ENCODE measurements at regions not wholly inside any gene's neighbourhood (a gene's known extent, or its start where the extent isn't known, plus 50 kb on each side); places are given as distances from the start of the nearest gene placed in this dataset.

- Histone ChIP-seq H3K4me2 (ENCODE audit: low read length) (no peak overlapping the region), H3K9ac (ENCODE audit: low read length) (no peak overlapping the region), H3F3A (ENCODE audit: insufficient read depth, low read length, poor library complexity, severe bottlenecking) (no peaks in the 10 kb centered on the region), H4K20me1 (ENCODE audit: insufficient read depth) (no peaks in the 10 kb centered on the region), H3K27me3 (ENCODE audit: insufficient read depth, low read depth, low read length) (no peaks in the 10 kb centered on the region), H3K36me3 (ENCODE audit: insufficient read depth, low read length) (no peaks in the 10 kb centered on the region), H2AFZ (ENCODE audit: low read depth, low read length) (no peak overlapping the region), H3K9me3 (ENCODE audit: low read length) (no peaks in the 10 kb centered on the region), H3K4me3 (ENCODE audit: low read length) (no peak overlapping the region), H3K79me2 (replicated peaks; ENCODE audit: insufficient read depth, low read length) (no peaks in the 10 kb centered on the region), H3K9me2 (ENCODE audit: insufficient read depth, low read length) (no peaks in the 10 kb centered on the region), H3K27ac (ENCODE audit: low read length) (no peak overlapping the region)
- TF ChIP-seq RAD21 (conservative IDR thresholded peaks at IDR 0.05) = no peak
Measured at GRCh38 chr14:97900196-97900854, 1103.1 kb downstream of the VRK1 start.

DNA sequence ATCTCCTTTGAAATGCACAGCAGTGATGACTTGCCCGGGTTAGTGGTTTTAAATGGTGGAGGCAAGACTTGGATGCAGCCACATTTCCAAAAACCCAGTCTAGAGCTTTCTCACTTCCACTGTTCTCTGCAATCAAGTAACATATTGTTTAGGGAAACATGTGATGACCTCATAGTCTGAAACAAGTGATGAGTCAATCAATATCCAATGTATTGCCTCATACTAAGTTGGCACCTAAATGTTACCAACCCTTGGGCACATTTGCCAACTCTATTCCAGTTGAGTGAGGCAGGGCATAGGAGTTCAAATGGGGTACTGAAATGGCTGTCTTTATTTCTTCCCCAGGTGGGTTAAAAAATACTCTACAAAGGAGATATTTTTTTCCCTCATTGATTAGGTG lies 1105.4 kb downstream of the VRK1 start:
- H3K79me2 ChIP-seq (replicated peaks; ENCODE audit: insufficient read depth, low read length) = no peaks in the 10 kb centered on the region
- no peak overlapping the region for H3K4me2 ChIP-seq (ENCODE audit: low read length)
- H4K20me1 ChIP-seq (ENCODE audit: insufficient read depth) = no peaks in the 10 kb centered on the region
- TF ChIP-seq EZH2 (IDR thresholded peaks at IDR 0.05; ENCODE audit: borderline replicate concordance, insufficient read depth, low read length, poor library complexity, severe bottlenecking) = no peak
- no peak for TF ChIP-seq RAD21 (conservative IDR thresholded peaks at IDR 0.05)
- TF ChIP-seq EP300 (conservative IDR thresholded peaks at IDR 0.05; ENCODE audit: poor library complexity, severe bottlenecking) = no peak
- no peak for TF ChIP-seq POLR2AphosphoS5 (IDR thresholded peaks at IDR 0.05)
- no peak for TF ChIP-seq SMC3 (conservative IDR thresholded peaks at IDR 0.05; ENCODE audit: poor library complexity)
- TF ChIP-seq, protein P1, sequence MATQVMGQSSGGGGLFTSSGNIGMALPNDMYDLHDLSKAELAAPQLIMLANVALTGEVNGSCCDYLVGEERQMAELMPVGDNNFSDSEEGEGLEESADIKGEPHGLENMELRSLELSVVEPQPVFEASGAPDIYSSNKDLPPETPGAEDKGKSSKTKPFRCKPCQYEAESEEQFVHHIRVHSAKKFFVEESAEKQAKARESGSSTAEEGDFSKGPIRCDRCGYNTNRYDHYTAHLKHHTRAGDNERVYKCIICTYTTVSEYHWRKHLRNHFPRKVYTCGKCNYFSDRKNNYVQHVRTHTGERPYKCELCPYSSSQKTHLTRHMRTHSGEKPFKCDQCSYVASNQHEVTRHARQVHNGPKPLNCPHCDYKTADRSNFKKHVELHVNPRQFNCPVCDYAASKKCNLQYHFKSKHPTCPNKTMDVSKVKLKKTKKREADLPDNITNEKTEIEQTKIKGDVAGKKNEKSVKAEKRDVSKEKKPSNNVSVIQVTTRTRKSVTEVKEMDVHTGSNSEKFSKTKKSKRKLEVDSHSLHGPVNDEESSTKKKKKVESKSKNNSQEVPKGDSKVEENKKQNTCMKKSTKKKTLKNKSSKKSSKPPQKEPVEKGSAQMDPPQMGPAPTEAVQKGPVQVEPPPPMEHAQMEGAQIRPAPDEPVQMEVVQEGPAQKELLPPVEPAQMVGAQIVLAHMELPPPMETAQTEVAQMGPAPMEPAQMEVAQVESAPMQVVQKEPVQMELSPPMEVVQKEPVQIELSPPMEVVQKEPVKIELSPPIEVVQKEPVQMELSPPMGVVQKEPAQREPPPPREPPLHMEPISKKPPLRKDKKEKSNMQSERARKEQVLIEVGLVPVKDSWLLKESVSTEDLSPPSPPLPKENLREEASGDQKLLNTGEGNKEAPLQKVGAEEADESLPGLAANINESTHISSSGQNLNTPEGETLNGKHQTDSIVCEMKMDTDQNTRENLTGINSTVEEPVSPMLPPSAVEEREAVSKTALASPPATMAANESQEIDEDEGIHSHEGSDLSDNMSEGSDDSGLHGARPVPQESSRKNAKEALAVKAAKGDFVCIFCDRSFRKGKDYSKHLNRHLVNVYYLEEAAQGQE (IDR thresholded peaks at IDR 0.05; ENCODE audit: borderline replicate concordance) = no peak
- no peak for TF ChIP-seq TAF1 (IDR thresholded peaks at IDR 0.05; ENCODE audit: low read depth)
- TF ChIP-seq, protein P2, sequence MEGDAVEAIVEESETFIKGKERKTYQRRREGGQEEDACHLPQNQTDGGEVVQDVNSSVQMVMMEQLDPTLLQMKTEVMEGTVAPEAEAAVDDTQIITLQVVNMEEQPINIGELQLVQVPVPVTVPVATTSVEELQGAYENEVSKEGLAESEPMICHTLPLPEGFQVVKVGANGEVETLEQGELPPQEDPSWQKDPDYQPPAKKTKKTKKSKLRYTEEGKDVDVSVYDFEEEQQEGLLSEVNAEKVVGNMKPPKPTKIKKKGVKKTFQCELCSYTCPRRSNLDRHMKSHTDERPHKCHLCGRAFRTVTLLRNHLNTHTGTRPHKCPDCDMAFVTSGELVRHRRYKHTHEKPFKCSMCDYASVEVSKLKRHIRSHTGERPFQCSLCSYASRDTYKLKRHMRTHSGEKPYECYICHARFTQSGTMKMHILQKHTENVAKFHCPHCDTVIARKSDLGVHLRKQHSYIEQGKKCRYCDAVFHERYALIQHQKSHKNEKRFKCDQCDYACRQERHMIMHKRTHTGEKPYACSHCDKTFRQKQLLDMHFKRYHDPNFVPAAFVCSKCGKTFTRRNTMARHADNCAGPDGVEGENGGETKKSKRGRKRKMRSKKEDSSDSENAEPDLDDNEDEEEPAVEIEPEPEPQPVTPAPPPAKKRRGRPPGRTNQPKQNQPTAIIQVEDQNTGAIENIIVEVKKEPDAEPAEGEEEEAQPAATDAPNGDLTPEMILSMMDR (IDR thresholded peaks at IDR 0.05; ENCODE audit: poor library complexity, severe bottlenecking) = no peak
- no peak for TF ChIP-seq MXI1 (conservative IDR thresholded peaks at IDR 0.05; ENCODE audit: poor library complexity, severe bottlenecking)
- H3K27ac ChIP-seq (ENCODE audit: low read length) = no peak overlapping the region
- H3K9me2 ChIP-seq (ENCODE audit: insufficient read depth, low read length) = no peaks in the 10 kb centered on the region
- no peaks in the 10 kb centered on the region for H3K27me3 ChIP-seq (ENCODE audit: insufficient read depth, low read depth, low read length)
- no peaks in the 10 kb centered on the region for H3F3A ChIP-seq (ENCODE audit: insufficient read depth, low read length, poor library complexity, severe bottlenecking)
- no peak overlapping the region for H2AFZ ChIP-seq (ENCODE audit: low read depth, low read length)
- H3K9ac ChIP-seq (ENCODE audit: low read length) = no peak overlapping the region
- no peak overlapping the region for H3K4me3 ChIP-seq (ENCODE audit: low read length)
- H3K9me3 ChIP-seq (ENCODE audit: low read length) = no peaks in the 10 kb centered on the region
- H3K36me3 ChIP-seq (ENCODE audit: insufficient read depth, low read length) = no peaks in the 10 kb centered on the region

Measured in neural cell (in vitro differentiated cells).